Right hindlimb (tissue), 1 donor: ENCODE measurements at regions not wholly inside any gene's neighbourhood (a gene's known extent, or its start where the extent isn't known, plus 50 kb on each side); places are given as distances from the start of the nearest gene placed in this dataset.
"Not testable (repeated sequence)": the region's sequence is repeated elsewhere in the genome, so short reads cannot be mapped to it uniquely, and the experiment has no call there.

Source experiments
- DNase-seq: peaks from one replicate; pipeline ENCODE4 v3.0.0-alpha.2; 2018

GRCh38 chr20:30484009-30484748, 773.3 kb upstream of the DEFB115 start:
- no peak for DNase-seq

DNA sequence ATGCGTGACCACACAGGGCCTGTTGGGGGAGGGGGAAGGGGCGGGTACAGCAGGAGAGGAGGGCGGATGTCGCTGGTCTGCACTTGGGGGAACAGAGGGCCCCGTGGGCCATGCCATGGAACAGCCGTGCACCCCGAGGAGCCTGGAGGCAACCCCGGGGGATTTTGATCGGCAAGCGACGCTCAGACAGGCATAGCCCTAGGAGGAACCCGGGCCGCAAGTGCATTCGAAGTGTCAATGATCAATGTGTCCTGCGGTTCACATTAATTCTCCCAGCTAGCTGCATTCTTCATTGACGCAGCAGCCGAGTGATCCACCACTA, 772.8 kb upstream of the DEFB115 start:
- no peak for DNase-seq

DNA sequence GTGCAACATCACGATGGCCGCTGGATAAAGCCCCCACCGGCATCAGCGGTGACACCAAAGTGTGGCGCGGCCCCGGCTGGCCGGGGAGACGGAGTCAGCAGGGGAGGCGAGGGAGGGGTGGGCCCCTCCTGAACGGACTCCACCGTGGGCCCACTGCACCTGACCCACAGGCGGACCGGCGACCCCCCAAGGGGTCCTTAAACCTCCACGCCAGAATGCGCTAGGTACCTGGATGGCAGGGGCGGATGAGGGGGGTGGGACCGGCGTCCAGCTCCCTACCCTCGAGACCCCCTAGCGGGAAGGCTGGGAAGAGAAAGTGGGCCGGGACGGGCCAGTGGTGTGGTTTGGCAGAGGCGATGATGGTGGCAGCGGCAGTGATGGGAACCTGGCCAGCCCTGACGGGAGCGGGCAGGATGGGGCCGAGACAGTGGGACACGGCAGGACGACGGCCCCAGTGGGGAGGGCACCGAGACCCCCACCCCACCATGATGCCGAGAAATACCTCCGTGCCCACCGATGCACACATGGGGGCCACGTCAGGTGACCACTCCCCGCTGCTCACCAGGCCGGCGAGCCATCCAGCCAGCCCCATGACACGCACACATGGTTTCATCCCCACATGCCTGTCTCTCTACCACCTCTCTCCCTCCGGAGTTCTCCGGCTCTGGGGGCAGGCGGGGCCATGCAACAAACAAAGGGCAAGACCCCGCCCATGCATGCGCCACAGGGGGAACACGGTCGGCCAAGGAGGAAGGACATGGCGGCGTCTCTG, 771.9 kb upstream of the DEFB115 start:
- DNase-seq, result no peak

GRCh38 chr20:30486103-30486478, 771.4 kb upstream of the DEFB115 start:
- no peak for DNase-seq

DNA sequence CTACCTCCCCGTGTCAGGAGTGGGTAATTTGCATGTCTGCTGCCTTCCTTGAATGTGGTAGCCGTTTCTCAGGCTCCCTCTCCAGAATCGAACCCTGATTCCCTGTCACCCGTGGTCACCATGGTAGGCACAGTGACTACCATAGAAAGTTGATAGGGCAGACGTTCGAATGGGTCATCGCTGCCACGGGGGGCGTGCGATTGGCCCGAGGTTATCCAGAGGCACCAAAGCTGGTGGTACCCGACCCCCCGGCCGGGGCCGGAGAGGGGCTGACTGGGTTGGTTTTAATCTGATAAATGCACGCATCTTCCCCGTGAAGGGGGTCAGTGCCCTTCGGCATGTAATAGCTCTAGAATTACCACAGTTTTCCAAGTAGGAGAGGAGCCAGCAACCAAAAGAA, 770.0 kb upstream of the DEFB115 start:
- not testable (repeated sequence) for DNase-seq

DNA sequence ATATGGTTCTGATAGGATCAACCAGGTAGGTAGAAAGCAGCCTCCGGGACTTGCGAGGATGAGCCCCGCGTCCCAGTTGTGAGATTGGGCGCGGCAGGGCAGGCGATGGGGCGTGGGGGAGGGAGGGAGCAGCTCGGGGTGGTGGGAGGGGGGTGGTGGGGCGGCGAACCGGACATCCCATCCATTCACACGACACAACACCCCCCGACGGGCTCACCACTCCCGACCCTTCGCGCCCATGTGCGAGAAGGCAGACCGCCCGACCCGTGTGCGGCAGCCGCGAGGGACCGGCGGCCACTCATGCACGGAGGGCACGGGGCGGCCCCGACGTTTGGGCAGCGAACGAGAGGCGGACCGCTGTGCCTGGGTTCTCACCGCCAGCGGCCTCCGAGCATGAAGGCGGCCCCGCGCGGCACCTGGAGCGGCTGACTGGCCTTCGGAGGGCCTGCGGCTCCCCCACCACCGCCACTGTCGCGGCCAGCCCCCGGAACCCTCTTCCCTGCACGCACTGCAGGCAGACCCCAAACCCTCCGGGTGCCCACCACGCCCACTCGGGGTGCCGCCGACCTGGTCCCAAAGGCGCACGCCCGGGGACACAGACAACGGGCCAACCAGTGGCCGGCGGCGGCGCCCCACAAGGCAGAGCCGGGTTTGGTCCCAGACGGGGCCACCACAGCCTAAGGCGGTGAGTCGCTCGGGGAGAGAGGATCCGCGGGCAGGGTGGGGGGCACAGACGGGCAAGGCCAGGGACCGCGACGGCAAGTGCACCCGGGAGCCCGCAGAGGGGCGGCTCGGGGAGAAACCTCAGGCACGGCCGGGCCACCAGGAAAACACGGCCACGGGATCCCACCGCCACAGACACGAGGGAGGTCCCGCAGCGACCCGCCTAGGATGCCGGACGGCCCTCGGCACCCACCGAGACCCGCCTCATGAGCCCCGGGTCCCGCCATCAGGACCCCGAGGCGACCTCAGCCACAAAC, 769.2 kb upstream of the DEFB115 start:
- DNase-seq, result no peak

DNA sequence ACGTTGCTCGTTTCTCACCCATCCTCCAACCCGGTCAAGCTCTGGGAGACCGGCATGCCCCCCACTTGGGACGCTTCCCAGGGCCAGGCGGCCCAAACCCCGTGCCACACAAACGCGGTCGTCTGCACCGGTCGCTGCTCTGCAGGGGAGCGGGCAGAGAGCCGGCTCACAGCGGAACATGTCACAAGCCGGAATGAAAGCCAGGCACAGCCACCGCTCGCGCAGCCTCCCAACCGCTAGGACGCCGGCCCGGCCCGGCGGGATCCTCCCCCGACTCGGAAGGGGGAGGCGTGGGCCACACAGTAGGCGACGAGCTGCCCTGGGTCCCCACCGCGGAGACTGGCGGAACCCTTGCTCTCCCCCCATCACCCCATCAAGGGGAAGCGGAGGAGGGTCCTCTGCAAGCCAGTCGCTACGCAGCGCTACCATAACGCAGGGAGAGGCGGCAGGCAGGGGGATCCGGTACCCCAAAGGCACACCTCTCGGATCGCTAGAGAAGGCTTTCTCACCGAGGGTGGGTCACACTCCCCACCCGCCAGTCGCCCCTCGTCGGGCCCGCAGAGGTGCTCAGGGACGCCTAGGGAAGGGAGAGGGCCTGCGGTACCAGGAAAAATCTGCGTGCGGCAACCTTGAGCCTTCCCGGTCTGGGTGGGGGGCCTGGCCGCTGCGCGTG, 768.4 kb upstream of the DEFB115 start:
- no peak for DNase-seq

DNA sequence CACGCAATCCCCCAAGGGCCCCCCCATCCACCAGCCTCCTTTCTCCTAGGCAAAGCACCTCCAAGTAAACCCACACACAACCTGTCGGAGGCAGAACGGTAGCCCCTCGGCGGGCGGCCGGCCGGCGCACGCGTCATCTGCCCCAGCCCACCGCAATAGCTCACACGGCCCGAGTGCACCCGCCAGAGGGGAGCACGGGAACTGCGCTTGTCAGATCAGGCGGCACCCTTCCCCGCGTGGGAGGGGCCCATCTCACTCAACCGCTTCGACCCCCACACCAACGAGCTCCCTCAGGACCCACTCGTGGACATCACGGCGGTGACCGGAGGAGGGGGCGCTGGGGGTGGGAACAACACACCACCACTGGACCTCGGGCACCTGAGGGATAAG, 767.9 kb upstream of the DEFB115 start:
- no peak for DNase-seq

DNA sequence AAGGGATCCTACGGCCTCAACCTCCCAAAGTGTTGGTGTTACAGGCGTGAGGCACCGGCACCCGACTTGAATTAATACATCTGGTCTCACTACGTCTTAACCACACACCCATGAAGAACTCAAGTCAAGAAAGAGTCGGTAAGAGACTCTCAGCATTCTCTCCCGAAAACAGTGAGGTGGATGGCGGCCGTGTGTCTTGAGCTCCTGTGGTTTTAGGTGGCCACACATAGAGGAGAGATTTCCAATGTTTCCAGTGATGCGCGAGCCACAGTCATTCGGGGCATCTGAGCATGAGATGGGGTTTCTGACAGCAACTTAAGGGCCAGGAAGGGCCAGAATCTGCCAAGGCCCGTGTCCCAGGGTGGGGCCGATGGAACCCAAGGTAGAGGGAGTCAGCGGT, 766.4 kb upstream of the DEFB115 start:
- DNase-seq, result no peak

- DNase-seq, result not testable (repeated sequence)
Measured at GRCh38 chr20:30496656-30497055, 760.8 kb upstream of the DEFB115 start.

GRCh38 chr20:30497191-30497590, 760.3 kb upstream of the DEFB115 start:
- not testable (repeated sequence) for DNase-seq

- DNase-seq, result no peak
Measured at GRCh38 chr20:30499123-30499522, 758.3 kb upstream of the DEFB115 start.

- DNase-seq, result not testable (repeated sequence)
Measured at GRCh38 chr20:30499716-30500446, 757.6 kb upstream of the DEFB115 start.

DNA sequence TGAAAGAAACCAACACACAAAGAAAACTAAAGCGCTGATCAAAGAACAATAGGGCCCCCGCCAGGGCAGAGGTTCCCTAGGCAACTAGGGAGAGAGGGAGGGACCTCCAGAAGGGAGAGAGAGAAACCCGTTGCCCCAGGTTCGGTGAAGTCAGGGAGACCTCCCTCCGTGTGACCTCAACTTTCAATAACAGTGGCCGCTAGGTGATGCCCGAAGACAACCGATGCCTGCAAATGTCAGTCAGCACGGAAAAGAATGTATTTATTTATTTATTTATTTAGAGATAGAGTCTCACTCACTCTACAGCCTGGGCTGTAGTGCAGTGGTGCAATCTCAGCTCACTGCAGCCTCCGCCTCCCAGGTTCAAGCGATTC, 757.0 kb upstream of the DEFB115 start:
- DNase-seq, result not testable (repeated sequence)

DNA sequence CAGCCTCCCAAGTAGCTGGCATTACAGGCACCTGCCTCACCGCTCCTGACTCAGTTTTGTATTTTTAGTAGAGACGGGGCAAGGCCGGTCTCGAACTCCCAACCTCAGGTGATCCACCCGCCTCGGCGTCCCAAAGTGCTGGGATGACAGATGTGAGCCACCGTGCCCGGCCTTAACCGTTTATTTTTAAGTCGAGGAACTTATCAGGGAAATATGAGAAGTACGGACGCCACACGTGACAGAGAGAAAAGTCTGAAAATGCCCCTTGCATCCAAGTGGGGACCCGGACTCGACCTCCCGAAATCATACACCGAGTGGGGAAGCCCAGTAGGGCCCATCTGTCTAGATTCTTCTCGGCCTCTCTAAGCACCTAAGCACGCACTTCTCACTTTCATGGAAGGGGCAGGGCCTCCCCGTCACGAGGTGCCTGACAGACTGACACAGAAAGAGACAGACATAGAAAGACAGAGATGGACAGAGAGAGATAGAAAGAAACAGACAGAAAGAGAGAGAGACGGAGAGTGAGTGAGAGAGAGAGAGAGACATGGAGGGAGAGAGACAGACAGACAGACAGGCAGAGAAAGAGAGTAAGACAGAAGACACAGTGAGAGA, 756.5 kb upstream of the DEFB115 start:
- no peak for DNase-seq

DNA sequence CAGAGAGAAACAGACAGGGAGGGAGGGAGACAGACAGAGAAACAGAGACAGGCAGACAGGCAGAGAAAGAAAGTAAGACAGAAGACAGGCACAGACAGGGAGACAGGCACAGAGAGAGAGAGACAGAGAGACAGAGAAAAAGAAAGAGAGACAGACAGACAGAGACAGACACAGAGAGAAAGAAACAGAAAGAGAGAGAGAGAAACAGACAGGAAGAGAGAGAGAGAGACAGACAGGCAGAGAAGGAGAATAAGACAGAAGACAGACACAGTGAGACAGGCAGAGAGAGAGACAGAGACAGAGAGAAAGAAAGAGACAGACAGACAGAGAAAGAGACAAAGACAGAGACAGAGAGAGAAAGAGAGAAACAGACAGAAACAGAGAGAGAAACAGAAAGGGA, 754.8 kb upstream of the DEFB115 start:
- DNase-seq, result no peak

- not testable (repeated sequence) for DNase-seq
Measured at GRCh38 chr20:30503204-30503603, 754.3 kb upstream of the DEFB115 start.

DNA sequence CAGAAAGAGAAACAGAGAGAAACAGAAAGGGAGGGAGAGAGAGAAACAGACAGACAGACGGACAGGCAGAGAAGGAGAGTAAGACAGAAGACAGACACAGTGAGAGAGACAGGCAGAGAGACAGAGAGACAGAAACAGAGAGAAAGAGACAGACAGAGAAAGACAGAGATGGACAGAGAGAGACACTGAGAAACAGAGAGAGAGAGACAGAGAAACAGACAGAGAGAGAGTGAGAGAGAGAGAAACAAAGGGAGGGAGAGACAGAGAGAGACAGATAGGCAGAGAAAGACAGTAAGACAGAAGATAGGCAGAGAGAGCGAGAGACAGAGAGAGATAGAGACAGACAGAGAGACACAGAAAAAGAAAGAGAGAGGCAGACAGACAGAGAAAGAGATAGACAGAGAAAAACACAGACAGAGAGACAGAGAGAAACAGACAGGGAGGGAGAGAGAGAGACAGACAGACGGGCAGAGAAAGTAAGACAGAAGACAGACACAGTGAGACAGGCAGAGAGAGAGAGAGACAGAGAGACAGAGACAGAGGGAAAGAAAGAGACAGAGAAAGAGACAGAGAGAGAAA, 753.4 kb upstream of the DEFB115 start:
- no peak for DNase-seq

- DNase-seq, result no peak
Measured at GRCh38 chr20:30505566-30505965, 751.9 kb upstream of the DEFB115 start.

GRCh38 chr20:30506100-30506499, 751.4 kb upstream of the DEFB115 start:
- DNase-seq, result no peak

DNA sequence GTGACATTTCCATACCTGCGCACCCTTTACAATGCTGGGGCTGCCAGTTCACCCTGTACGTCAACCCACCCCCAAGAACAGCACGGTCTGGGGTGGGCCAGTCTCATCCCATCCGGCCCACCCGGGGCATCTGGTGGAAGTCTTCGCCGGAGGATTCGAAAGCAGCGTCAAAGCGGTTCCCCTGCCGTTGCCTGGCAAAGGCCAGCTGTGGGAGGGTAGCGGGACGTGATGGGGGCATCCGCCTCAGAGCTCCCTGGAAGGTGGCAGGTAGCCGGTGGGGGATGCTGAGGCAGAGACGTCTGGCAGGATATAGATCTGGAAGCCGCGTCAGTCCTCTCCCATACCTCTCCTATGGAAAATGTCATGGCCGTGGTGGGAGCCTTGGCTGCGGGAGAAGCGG, 749.1 kb upstream of the DEFB115 start:
- DNase-seq, result not testable (repeated sequence)
